HepG2 (cell line): ENCODE measurements at regions not wholly inside any gene's neighbourhood (a gene's known extent, or its start where the extent isn't known, plus 50 kb on each side); places are given as distances from the start of the nearest gene placed in this dataset.

Experiments used
- CTCF ChIP-seq: sonication (generic); formaldehyde crosslinking; IDR thresholded peaks from 2 replicates; pipeline ENCODE4 v1.5.0; 2020; ENCODE audit warnings: mild to moderate bottlenecking, missing genetic modification reagents, moderate library complexity
- EZH2 ChIP-seq: conservative IDR thresholded peaks from 2 replicates; pipeline ENCODE4 v1.6.1; 2012; ENCODE audit warnings: mild to moderate bottlenecking, low read depth, low read length, moderate library complexity
- JUND ChIP-seq: sonication (generic); formaldehyde crosslinking; IDR thresholded peaks from 2 replicates; pipeline ENCODE4 v1.8.0; 2022; ENCODE audit warnings: mild to moderate bottlenecking, missing genetic modification reagents
- MEIS2 ChIP-seq: sonication (generic); formaldehyde crosslinking; IDR thresholded peaks from 2 replicates; pipeline ENCODE4 v1.9.0; 2021; ENCODE audit warnings: mild to moderate bottlenecking, missing genetic modification reagents
- MNT ChIP-seq: fragments of 450-650 bp; IDR thresholded peaks from 2 replicates; pipeline ENCODE4 v1.6.1; 2016
- POLR2A ChIP-seq, 2 experiments: IDR thresholded peaks; 2 replicates each; pipeline ENCODE4 v1.6.1; 2011; ENCODE audit warnings: low read depth in 2 of 2, low read length in 2 of 2, mild to moderate bottlenecking in 1 of 2, moderate library complexity in 1 of 2; ENCODE audit not compliant: insufficient read depth in 1 of 2
- TAF1 ChIP-seq: sonication (generic); formaldehyde crosslinking; IDR thresholded peaks from 2 replicates; pipeline ENCODE4 v1.4.0; 2020; ENCODE audit warnings: missing genetic modification reagents
- TRAFD1 ChIP-seq: sonication (generic); formaldehyde crosslinking; IDR thresholded peaks from 2 replicates; pipeline ENCODE4 v1.5.1; 2020; ENCODE audit warnings: missing genetic modification reagents, mild to moderate bottlenecking, borderline replicate concordance
- YY1 ChIP-seq: IDR thresholded peaks from 2 replicates; pipeline ENCODE4 v1.6.1; 2011; ENCODE audit warnings: low read length, low read depth, moderate library complexity, mild to moderate bottlenecking; ENCODE audit not compliant: insufficient read depth, insufficient replicate concordance
- ZMYM4 ChIP-seq: sonication (generic); formaldehyde crosslinking; IDR thresholded peaks from 2 replicates; pipeline ENCODE4 v1.8.1; 2023; ENCODE audit warnings: mild to moderate bottlenecking, missing genetic modification reagents
- ZNF124 ChIP-seq: sonication (generic); formaldehyde crosslinking; IDR thresholded peaks from 2 replicates; pipeline ENCODE4 v1.4.0; 2020; ENCODE audit warnings: missing genetic modification reagents
- ZNF263 ChIP-seq: sonication (generic); formaldehyde crosslinking; IDR thresholded peaks from 2 replicates; pipeline ENCODE4 v1.4.0; 2020; ENCODE audit warnings: missing genetic modification reagents
- ZNF564 ChIP-seq: sonication (generic); formaldehyde crosslinking; IDR thresholded peaks from 2 replicates; pipeline ENCODE4 v1.8.1; 2023; ENCODE audit warnings: mild to moderate bottlenecking, missing genetic modification reagents
- ZNF780A ChIP-seq: sonication (generic); formaldehyde crosslinking; IDR thresholded peaks from 2 replicates; pipeline ENCODE4 v1.8.0; 2022; ENCODE audit warnings: mild to moderate bottlenecking, missing genetic modification reagents, moderate library complexity

- TF ChIP-seq YY1 = no peak
- no peak for TF ChIP-seq ZNF780A (CRISPR knock-in tag)
- no peak for TF ChIP-seq POLR2A (IDR thresholded peaks at IDR 0.05; ENCODE audit: insufficient read depth in 1 of 2, low read depth in 2 of 2, low read length in 2 of 2)
- TF ChIP-seq CTCF (CRISPR knock-in tag) = no peak
- TF ChIP-seq ZMYM4 (CRISPR knock-in tag) = no peak
- no peak for TF ChIP-seq EZH2
- no peak for TF ChIP-seq ZNF564 (CRISPR knock-in tag)
- TF ChIP-seq TAF1 = no peak
- TF ChIP-seq ZNF263 (CRISPR knock-in tag) = no peak
- no peak for TF ChIP-seq MEIS2 (CRISPR knock-in tag)
- TF ChIP-seq JUND = no peak
- TF ChIP-seq ZNF124 = no peak
- TF ChIP-seq TRAFD1 (CRISPR knock-in tag) = no peak
- TF ChIP-seq MNT = no peak
These were observed 241.2 kb upstream of the STARD13 start for GRCh38 chr13:33526718-33527117.
